ENCODE measurements at regions not wholly inside any gene's neighbourhood (a gene's known extent, or its start where the extent isn't known, plus 50 kb on each side); places are given as distances from the start of the nearest gene placed in this dataset.

DNA sequence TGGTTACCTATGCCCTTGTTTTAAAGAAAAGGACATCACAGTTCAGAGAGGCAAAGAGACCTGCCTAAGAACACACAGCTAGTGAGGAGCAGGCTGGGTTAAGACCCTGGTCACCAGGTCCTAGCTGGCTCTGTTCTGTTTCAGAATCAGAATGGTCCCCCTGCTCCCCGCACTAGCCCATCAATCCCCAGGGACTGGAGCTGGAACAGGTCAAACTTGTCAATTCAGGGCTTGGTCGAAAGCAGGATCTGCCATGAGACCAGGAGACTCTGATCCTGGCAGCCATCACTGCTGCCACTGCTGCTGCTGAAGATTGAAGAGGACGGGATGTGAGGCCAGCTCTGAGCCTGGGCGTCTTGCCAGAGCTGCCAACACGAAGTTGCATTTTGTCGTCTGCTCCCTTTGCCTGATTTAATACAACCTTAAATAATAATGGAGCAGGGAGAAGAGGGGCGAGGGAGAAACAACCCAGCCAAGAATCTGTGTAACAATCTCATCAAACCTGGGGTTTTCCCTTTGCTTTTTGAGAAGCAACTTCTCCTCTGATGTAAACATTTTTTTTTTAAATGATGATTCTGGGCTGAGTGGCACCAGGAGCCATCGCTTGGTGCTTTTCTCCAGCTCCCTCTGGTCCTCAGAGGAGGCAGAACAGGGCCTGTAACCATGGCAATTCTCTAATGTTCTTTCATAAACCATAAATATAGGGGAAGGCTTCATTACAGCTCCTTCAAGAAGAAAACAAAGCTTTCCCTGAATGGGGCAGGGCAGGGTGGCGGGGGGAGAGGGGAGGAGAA is 119.0 kb upstream of the SORCS3 start:
- Histone ChIP-seq H3K4me2 (ENCODE audit: low read length) (no peak overlapping the region), H3K36me3 (ENCODE audit: insufficient read depth, low read length) (no peaks in the 10 kb centered on the region), H3K79me2 (ENCODE audit: insufficient read depth, low read depth, low read length) (no peaks in the 10 kb centered on the region), H3K9me2 (ENCODE audit: insufficient read depth, low read length) (no peaks in the 10 kb centered on the region), H2AFZ (ENCODE audit: low read length) (no peak overlapping the region), H3K9me3 (ENCODE audit: low read length) (no peaks in the 10 kb centered on the region), H3K4me1 (ENCODE audit: insufficient read depth, low read length, poor library complexity, severe bottlenecking) (no peaks in the 10 kb centered on the region), H4K20me1 (ENCODE audit: insufficient read depth, low read length) (no peaks in the 10 kb centered on the region), H3K4me3 (ENCODE audit: low read depth, low read length, poor library complexity, severe bottlenecking) (no peak overlapping the region), H3K27ac (ENCODE audit: low read depth, low read length, poor library complexity, severe bottlenecking) (no peak overlapping the region)
- POLR2A ChIA-PET: interaction anchor here (0.5 to 0.7 kb wide), 2 partner anchors 130 to 265 kb away, joined by 5 read pairs; no protein-coding TSS in a partner anchor
- no peak for DNase-seq (ENCODE audit: low spot score)
- CTCF ChIA-PET (ENCODE audit: unreplicated experiment): no interaction called here
- TF ChIP-seq CTCF (conservative IDR thresholded peaks at IDR 0.05; ENCODE audit: low read length) (no peak), EZH2phosphoT487 (IDR thresholded peaks at IDR 0.05; ENCODE audit: borderline replicate concordance, low read depth, low read length) (no peak)
- no TSS peak for BruUV-seq (replicated peaks)
- intact Hi-C loops (cut with micrococcal nuclease; ENCODE audit: unreplicated experiment): no loop called here

GRCh38 chr10:104526188-104526587 is 114.9 kb upstream of the SORCS3 start:
- H3K9me2 ChIP-seq (ENCODE audit: insufficient read depth, low read length): no peaks in the 10 kb centered on the region
- TF ChIP-seq EZH2phosphoT487 (IDR thresholded peaks at IDR 0.05; ENCODE audit: borderline replicate concordance, low read depth, low read length) (no peak), CTCF (conservative IDR thresholded peaks at IDR 0.05; ENCODE audit: low read length) (no peak)
- no peaks in the 10 kb centered on the region for H3K9me3 ChIP-seq (ENCODE audit: low read length)
- no peak overlapping the region for H3K27ac ChIP-seq (ENCODE audit: low read depth, low read length, poor library complexity, severe bottlenecking)
- no peaks in the 10 kb centered on the region for H3K4me1 ChIP-seq (ENCODE audit: insufficient read depth, low read length, poor library complexity, severe bottlenecking)
- ChIA-PET CTCF (ENCODE audit: unreplicated experiment) (no interaction called here), POLR2A (no interaction called here)
- H3K4me3 ChIP-seq (ENCODE audit: low read depth, low read length, poor library complexity, severe bottlenecking): no peak overlapping the region
- intact Hi-C loops (cut with micrococcal nuclease; ENCODE audit: unreplicated experiment): no loop called here
- H4K20me1 ChIP-seq (ENCODE audit: insufficient read depth, low read length): no peaks in the 10 kb centered on the region
- BruUV-seq (replicated peaks): no TSS peak
- no peak overlapping the region for H2AFZ ChIP-seq (ENCODE audit: low read length)
- DNase-seq (ENCODE audit: low spot score): no peak
- no peak overlapping the region for H3K4me2 ChIP-seq (ENCODE audit: low read length)
- H3K36me3 ChIP-seq (ENCODE audit: insufficient read depth, low read length): no peaks in the 10 kb centered on the region
- no peaks in the 10 kb centered on the region for H3K79me2 ChIP-seq (ENCODE audit: insufficient read depth, low read depth, low read length)

- H3K9me2 ChIP-seq (ENCODE audit: insufficient read depth, low read length): no peaks in the 10 kb centered on the region
- H3K9me3 ChIP-seq (ENCODE audit: low read length): no peaks in the 10 kb centered on the region
- H3K79me2 ChIP-seq (ENCODE audit: insufficient read depth, low read depth, low read length): no peaks in the 10 kb centered on the region
- no peaks in the 10 kb centered on the region for H3K4me1 ChIP-seq (ENCODE audit: insufficient read depth, low read length, poor library complexity, severe bottlenecking)
- H3K27ac ChIP-seq (ENCODE audit: low read depth, low read length, poor library complexity, severe bottlenecking): no peak overlapping the region
- BruUV-seq (replicated peaks): no TSS peak
- no peaks in the 10 kb centered on the region for H4K20me1 ChIP-seq (ENCODE audit: insufficient read depth, low read length)
- POLR2A ChIA-PET: interaction anchor here (0.8 kb wide), 1 partner anchor 23 kb away, joined by 4 read pairs; no protein-coding TSS in a partner anchor
- CTCF ChIA-PET (ENCODE audit: unreplicated experiment): no interaction called here
- no peak overlapping the region for H3K4me2 ChIP-seq (ENCODE audit: low read length)
- H3K36me3 ChIP-seq (ENCODE audit: insufficient read depth, low read length): no peaks in the 10 kb centered on the region
- no peak for DNase-seq (ENCODE audit: low spot score)
- intact Hi-C loops (cut with micrococcal nuclease; ENCODE audit: unreplicated experiment): no loop called here
- H2AFZ ChIP-seq (ENCODE audit: low read length): no peak overlapping the region
- no peak overlapping the region for H3K4me3 ChIP-seq (ENCODE audit: low read depth, low read length, poor library complexity, severe bottlenecking)
- TF ChIP-seq CTCF (conservative IDR thresholded peaks at IDR 0.05; ENCODE audit: low read length) (no peak), EZH2phosphoT487 (IDR thresholded peaks at IDR 0.05; ENCODE audit: borderline replicate concordance, low read depth, low read length) (no peak)
Measured at GRCh38 chr10:104527013-104527412, 114.1 kb upstream of the SORCS3 start.
